Right renal pelvis (tissue), 4 donors: ENCODE measurements at regions not wholly inside any gene's neighbourhood (a gene's known extent, or its start where the extent isn't known, plus 50 kb on each side); places are given as distances from the start of the nearest gene placed in this dataset.

ENCODE experiments used
- DNase-seq, 4 donors: peaks; one replicate each; pipeline ENCODE4 v3.0.0-alpha.2; 2013; ENCODE audit warnings: low read depth in 4 of 4, low spot score in 3 of 4, missing footprints in 1 of 4

DNA sequence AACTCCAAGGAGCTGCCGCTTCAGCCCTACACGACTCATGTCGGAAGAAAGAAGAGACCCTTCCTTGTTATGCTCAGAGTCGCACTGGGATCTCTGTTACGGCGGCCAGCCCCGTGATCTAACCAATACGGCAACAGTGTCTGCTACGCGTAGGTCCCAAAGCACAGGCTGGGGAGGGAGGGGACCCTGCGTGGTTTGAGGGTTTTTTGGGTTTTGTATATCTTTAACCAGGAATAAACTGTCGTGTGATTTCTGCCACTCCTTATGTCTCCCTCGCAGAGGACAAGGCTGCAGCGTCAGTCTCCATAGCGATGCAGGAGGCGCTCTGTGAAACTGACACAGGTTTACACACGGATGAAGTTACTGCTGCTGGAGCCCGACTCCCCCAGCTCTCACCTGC lies 60.0 kb upstream of the DIO3 start:
- DNase-seq: no peak

DNA sequence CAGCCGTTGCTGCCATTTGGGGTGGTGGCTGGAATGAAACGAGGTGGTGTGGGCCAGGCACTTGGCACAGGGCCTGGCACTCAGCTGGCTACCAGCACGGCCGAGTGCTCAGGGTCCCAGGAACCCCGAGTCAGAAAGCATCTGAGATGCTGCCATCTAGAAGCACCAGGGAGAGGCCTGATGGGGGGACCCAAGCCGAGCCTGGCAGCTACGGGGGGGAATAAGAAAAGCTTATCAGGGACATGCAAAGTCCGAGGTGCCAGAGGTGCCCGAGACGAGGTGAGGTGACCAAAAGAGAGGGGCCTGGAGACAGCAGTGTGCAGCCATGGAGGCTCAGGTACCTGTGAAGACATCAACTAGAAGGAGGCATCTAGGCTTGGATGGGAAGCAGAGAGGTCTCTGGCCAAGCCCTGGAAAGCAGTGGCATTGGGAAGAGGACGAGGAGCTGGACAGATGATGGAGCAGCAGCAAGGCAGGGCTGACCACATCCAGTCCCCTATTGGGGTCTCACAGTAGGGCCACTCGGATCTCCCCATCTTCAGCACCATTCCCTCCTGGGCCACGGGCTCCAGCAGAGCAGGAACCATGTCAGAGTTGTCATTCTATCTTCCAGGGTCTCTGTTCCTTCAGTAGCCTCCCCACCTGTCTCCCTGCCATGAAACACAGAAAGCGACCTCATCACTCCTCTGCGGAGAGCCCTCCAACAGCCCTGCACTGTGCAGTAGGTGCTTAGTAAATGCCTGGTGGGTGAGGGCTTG lies 59.3 kb upstream of the DIO3 start:
- DNase-seq: no peak

DNA sequence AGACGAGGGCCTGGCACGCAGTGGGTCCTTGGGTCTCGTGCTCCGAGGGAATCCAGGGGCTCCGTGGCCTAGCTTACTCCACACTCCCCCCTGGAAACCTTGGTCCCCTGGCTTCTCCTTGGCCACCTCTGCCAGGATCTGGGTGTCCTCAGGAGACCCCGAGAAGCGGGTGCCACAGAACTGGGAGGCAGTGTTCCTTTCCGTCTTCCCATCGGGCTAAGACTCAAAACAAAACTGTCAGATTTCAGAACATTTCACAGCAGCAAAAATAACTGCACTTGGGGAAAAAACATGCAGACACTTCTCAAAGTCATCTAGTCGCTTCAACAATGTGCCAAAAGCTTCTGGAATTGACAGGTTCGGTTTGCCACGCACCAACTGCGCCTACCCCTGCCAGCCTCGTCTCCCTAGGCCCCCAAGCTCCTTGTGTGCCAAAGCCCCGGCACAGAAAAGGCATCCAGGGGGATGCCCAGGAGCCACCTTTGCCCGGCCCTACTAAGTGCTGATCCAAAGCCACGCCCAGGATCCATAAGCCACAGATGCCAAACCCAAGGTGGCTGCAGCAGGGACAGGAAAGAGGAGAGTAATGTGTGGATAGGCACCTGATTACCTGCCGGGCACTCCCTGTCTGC lies 58.4 kb upstream of the DIO3 start:
- no peak for DNase-seq

DNA sequence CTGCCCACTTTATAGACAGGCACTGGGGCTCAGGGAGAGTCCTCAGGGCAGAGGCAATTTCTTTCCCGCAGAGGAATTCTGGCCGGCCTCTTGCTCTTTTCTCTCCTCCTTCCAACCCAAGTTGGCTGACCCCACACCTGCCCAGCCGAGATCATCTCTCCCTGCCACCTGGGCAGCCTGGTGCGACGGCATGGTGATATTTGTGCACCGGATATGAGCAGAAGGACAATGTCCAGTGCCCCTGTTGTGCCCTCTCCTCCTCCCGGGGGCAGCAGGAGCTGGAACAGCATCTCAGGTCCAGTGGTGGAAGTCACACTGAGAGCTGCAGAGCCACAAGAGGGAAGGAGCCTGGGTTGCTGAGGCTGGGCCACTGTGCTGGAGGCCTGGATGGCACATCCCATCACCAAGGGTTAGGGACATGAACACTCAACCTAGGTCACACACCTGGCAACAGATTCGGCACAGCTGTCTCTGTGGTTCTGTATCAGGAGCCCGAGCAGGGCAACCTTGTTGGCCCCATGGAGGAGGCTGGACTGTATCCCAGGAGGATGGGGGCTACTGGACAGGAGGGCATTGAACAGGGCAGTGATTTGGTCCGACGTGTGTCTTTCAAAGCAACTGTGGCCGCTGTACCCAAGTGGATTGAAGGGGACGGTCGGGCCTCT lies 57.7 kb upstream of the DIO3 start:
- no peak for DNase-seq

DNA sequence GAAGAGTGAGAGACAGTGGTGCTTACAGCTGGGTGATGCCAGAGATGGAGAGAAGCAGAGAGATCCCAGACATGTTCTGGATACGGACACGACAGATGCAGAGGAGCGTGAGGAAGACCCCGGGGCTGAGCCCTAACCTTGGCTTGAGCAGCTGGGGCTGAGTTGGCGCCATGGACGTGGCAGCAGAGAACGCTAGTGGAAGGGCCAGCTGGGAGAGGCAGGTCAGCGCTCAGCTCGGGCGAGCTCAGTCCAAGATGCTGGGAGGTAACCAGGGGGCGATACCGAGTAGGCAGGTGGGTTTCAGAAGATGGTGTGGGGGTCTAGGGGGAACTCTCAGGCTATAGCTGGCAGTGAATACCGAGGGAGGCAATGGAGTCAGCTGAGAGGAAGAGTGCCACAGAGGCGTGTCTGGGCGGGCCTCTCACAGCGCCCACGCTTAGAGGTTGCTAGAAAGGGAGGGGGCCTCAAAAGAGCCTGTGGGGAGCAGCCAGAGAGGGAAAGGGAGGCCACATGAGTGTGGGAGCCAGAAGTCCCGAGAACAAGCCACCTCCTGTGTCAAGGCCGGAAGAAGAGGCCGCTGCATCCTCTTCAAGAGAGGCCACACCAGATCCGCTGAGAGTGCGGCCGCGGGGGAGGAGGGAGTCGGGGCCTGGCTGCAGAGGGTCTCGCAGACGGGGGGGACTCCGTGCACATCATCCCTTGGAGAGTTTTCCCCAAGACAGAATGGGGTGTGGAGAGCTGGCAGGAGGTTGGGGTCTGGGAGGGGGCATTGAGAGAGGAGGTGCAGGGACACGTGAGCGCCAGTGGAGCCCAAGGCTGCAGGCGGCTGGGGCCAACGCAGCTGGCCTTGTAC lies 57.0 kb upstream of the DIO3 start:
- DNase-seq: no peak

DNA sequence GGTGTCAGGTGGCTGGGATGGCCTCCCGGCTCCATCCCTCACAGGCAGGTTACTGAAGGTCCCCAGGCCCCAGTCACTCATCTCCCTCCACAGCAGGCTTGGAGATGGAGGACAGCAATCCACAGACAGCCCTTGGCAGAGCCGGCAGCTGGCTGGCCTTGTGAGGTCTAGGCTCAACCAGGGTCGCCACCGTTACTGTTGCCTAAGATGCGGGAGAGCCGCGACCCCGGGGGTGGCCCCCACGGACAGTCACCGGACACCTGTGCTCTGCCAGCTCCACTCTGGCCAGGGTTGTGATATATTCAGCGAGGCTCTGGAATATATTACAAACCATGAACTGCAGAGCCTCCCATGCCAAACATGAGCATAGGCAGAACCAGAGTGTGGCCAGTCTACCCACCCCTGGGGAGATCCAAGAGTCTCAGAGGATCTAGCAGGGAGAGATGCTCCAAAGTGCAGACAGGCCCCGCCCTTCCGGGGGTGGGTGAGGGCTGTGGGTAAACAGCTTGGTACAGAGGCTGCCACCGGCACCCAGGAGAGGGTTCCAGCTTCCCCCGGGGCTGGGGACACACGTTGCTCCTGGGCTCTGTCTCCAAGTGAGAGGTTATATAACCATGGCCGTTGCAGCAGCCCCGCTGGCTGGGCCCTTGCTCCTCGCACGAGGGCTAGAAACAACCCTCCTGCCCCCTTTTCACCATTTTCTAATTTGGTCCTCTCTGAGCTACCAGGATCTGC lies 55.9 kb upstream of the DIO3 start:
- no peak for DNase-seq

DNA sequence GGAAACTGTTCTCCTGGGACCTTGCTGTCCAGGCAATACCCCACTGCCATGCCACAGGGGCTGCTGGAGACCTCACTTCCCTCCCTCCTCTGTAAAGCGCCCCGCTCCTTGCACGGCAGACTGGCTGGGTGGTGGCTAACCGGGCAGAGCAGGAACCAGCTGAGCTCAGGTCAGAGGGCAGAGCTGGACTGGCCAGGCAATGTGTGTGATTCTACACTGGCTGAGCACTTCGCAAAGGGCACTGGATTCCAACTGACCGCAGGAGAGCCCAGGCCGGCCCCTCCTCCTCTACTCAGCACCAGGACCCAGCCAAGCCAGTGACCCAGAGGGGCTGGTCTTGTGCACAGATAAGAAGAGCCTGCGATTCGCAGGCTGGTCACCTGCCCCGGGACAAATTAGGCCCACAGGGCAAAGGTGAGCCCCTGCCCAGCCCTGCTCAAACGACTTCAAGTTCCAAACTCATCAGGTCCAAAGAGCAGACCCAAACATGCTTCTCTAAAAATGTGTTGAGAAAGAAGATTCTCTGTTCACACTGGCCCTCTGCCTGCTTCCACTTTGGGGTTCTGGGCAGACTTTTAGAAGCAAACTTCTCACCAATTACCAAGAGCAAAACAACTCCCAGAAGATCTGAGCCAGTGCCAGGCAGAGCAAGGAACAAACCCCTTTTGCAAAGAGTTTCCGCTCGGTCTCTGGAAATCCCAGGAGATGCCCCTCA lies 54.9 kb upstream of the DIO3 start:
- DNase-seq: no peak

DNA sequence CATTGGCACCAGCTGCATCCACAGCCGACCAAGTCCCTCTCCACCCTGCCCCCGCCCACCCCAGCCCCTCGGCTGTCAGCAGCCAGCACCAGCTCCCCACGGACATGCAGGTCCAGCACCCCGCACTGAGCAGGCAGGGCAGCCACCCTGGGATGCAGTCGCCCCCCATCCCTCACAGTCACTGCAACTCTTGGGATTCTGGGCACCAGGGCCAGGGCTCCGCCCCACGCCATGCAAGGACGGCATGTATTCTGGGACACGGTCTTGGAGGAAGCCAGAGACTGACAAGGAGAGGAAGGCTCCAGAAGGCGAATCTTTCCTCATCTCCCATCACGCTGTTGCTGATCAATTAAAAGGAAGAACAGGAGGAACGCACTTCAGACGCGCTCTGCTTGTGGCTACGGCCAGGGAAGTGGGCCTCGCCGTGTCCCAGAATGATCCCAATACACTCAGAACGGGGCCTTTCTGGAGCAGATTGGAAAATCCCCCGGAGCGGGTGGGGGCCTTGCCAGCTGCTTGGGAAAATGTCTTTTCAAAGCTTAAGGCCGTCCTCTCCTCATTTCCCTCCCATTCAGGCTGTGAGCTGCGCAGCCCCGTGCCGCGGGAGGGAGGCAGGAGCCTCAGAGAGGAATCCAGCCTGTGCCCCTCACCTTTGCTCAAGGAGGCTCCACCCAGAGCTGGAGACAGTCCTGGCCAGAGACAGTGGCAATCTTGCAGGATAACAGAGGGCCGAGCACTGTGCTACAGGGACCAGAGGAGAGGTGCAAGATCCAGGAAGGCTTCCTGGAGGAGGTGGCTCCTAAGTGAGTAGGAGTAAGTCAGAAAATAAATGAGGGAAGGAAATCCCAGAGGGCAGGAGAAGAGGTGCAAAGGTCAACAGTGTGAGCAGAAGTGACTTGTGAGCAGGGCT lies 54.1 kb upstream of the DIO3 start:
- no peak for DNase-seq

DNA sequence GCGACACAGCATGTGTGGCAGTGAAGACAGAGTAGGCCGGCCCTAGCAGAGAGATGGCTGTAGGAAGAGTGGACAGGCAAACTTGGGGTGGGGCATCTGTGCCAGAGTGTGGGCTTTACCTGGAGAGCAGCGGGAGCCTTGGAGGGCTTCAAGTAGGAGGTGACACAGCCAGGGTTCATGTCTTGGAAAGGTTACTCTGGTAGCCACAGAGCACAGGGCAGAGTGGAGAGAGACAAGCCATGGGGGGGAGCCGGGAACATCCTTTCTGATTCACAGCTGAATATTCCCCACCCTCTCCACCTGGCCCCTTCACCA lies 53.5 kb upstream of the DIO3 start:
- DNase-seq: no peak

DNA sequence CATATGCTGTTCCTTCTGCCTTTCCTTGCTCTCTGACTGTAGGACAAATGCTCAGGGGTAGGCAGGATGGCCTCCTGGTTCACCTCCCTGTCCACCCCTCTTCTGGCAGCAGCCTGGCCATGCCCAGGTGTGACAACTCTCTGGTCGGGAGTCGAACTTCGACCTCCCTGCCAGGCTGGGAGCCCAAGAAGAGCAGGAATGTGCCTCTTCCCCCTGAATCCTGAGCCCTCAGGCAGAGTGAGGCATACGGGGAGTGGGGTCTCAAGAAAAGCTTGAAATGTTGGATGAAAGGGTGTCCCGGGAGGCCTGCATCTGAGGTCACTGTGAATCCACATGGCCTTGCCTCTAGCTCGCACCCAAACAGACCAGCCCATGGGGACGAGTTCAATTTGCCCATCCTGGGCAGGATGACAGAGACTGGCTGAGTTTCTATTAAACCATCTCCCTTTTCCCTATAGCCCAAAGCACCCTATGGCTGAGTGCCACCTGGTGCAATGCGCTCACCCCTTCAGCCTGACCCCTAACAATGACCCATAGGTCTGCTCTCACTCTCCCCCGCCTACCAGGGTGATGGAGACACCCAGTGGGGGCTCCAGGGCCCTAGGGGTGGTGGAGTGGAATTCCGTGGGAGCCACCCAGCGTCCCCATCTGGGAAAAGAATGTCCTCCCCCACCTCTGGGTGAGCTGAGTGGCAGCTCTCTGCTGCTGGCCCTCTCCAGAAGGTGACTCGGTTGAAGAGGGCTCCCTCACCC lies 52.9 kb upstream of the DIO3 start:
- DNase-seq: no peak

DNA sequence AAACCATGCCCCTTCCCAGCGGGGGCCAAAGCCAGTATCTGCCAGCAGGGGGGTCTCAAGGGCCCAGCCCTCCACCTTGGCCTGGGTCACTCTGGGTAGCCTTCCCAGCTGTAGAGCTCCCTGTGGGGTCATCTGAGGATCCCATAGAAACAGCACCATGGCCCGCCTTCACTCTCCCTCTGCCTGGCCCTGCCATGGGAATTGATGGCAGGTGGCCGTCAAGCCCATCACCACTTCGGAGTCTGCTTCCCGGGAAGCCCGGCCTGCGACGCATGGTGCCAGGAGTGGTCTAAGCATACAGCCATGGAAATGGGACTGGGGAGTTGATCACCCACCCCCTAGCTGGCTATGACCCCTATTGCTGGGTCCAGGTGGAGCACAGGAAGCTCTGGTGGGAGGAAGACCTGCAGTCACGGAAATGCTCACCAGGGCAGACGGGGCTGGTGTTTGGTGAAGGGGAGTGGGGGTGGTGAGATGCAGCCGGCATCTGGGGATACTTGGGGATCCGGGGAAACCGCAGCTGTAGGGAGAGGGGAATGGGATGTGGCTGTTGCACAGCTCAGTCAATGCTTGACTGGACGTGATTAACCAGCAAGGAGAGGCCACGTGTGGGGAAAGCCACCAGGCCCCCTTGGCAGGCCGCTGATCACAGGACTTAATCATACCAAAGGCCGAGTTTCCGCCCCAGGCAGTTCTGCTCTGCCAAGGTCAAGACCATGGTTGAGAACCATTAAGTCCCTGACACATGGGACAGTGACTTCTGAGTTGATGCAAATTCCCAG lies 52.2 kb upstream of the DIO3 start:
- no peak for DNase-seq

DNA sequence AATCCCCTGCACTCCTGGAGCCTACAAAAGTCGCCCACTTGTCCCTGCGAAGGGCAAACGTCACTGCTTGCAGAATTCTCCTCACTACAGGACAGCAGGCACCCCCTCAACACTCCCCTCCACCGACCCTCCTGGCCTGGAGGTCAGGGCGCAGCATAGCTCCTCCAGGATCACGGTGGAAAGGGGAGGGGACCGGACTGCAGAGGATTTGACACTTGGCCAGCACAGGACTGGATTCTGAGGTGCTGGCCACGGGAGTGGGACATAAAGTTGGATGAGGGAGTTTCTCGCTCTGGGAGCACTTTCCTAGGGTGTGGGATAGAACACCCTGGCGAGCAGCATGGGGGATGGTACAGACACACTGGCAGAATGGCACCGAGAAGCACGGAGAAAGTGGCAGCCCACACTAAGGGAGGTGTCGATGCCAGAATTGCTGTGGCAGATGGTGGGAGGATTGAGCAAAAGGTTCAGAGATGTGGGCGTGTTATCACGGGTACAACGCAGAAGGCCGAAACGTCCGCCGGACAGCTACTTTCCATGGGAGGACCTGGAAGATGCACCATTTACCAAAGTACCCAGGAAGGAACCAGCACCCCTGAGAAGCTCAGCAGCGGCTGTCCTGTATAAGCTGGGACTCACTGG lies 51.4 kb upstream of the DIO3 start:
- no peak for DNase-seq

DNA sequence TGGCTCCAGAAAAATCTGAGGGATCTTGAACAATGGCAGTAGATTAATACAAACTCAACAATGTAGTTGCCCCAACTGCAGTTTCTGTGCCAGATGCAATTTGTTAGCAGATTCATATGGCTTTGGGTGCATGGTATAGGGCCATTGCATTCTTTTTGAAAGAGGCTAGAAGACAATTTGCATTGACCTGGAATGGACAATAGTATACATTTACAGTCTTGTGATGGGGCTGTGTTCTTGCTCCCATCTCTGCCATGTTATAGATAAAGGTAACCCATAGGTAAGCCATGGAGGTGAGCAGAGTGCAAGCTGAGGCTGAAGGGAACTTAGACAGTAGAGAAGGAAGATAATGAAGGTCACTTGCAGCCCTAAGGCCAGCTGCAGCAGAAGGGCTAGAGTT lies 50.1 kb upstream of the DIO3 start:
- no peak for DNase-seq
